Skeletal muscle satellite cell (primary cell): ENCODE measurements at regions not wholly inside any gene's neighbourhood (a gene's known extent, or its start where the extent isn't known, plus 50 kb on each side); places are given as distances from the start of the nearest gene placed in this dataset.

Source experiments
- H3K27me3 ChIP-seq: 2 replicates; pipeline ENCODE4 v1.7.0; 2013; ENCODE audit warnings: low read length; ENCODE audit not compliant: control insufficient read depth, insufficient read depth
- H3K36me3 ChIP-seq: 2 replicates; pipeline ENCODE4 v1.7.0; 2013; ENCODE audit warnings: mild to moderate bottlenecking, control low read depth, low read length; ENCODE audit not compliant: insufficient read depth
- H3K4me1 ChIP-seq: 2 replicates; pipeline ENCODE4 v1.7.0; 2013; ENCODE audit warnings: low read length; ENCODE audit not compliant: control insufficient read depth, insufficient read depth
- H3K4me2 ChIP-seq: 2 replicates; pipeline ENCODE4 v1.7.0; 2013; ENCODE audit warnings: mild to moderate bottlenecking, low read length
- H3K4me3 ChIP-seq: 2 replicates; pipeline ENCODE4 v1.7.0; 2013; ENCODE audit warnings: low read length
- H3K9ac ChIP-seq: 2 replicates; pipeline ENCODE4 v1.7.0; 2013; ENCODE audit warnings: mild to moderate bottlenecking, low read depth, low read length, moderate library complexity
- H3K9me3 ChIP-seq: replicated peaks from 2 replicates; pipeline ENCODE4 v1.7.0; 2013; ENCODE audit warnings: mild to moderate bottlenecking, control low read depth, low read length

GRCh38 chr21:35705237-35705887 lies 355.0 kb downstream of the SETD4 start:
- Histone ChIP-seq H3K9ac (no peak overlapping the region), H3K27me3 (peaks cover 24% of the 10 kb centered on the region), H3K9me3 (no peaks in the 10 kb centered on the region), H3K4me3 (no peak overlapping the region), H3K36me3 (no peaks in the 10 kb centered on the region), H3K4me1 (no peaks in the 10 kb centered on the region), H3K4me2 (no peak overlapping the region)

GRCh38 chr21:35703704-35704103 lies 356.6 kb downstream of the SETD4 start:
- Histone ChIP-seq H3K9ac (no peak overlapping the region), H3K27me3 (peaks cover 17% of the 10 kb centered on the region), H3K4me3 (no peak overlapping the region), H3K9me3 (no peaks in the 10 kb centered on the region), H3K36me3 (no peaks in the 10 kb centered on the region), H3K4me1 (no peaks in the 10 kb centered on the region), H3K4me2 (no peak overlapping the region)

GRCh38 chr21:35699361-35699760 lies 361.0 kb downstream of the SETD4 start:
- no peak overlapping the region for H3K9ac ChIP-seq
- no peak overlapping the region for H3K4me3 ChIP-seq
- no peaks in the 10 kb centered on the region for H3K9me3 ChIP-seq
- H3K36me3 ChIP-seq, result no peaks in the 10 kb centered on the region
- no peaks in the 10 kb centered on the region for H3K27me3 ChIP-seq
- no peak overlapping the region for H3K4me2 ChIP-seq
- H3K4me1 ChIP-seq, result peaks cover 8% of the 10 kb centered on the region

- Histone ChIP-seq H3K4me1 (peaks cover 8% of the 10 kb centered on the region), H3K4me3 (no peak overlapping the region), H3K27me3 (peaks cover 9% of the 10 kb centered on the region), H3K9me3 (no peaks in the 10 kb centered on the region), H3K9ac (no peak overlapping the region), H3K36me3 (no peaks in the 10 kb centered on the region), H3K4me2 (no peak overlapping the region)
Measured at GRCh38 chr21:35697321-35697808, 363.0 kb downstream of the SETD4 start.

GRCh38 chr21:35696644-35697043 lies 363.7 kb downstream of the SETD4 start:
- H3K9ac ChIP-seq, result no peak overlapping the region
- H3K36me3 ChIP-seq, result no peaks in the 10 kb centered on the region
- peaks cover 9% of the 10 kb centered on the region for H3K27me3 ChIP-seq
- no peak overlapping the region for H3K4me2 ChIP-seq
- peaks cover 8% of the 10 kb centered on the region for H3K4me1 ChIP-seq
- no peak overlapping the region for H3K4me3 ChIP-seq
- H3K9me3 ChIP-seq, result no peaks in the 10 kb centered on the region

- H3K4me2 ChIP-seq, result no peak overlapping the region
- H3K9me3 ChIP-seq, result no peaks in the 10 kb centered on the region
- peaks cover 16% of the 10 kb centered on the region for H3K27me3 ChIP-seq
- no peak overlapping the region for H3K9ac ChIP-seq
- no peak overlapping the region for H3K4me3 ChIP-seq
- no peaks in the 10 kb centered on the region for H3K36me3 ChIP-seq
- H3K4me1 ChIP-seq, result peaks cover 3% of the 10 kb centered on the region
Measured at GRCh38 chr21:35692311-35692710, 368.0 kb downstream of the SETD4 start.

GRCh38 chr21:35690436-35690835 lies 369.9 kb downstream of the SETD4 start:
- Histone ChIP-seq H3K36me3 (no peaks in the 10 kb centered on the region), H3K9me3 (no peaks in the 10 kb centered on the region), H3K9ac (no peak overlapping the region), H3K4me1 (no peaks in the 10 kb centered on the region), H3K4me3 (no peak overlapping the region), H3K4me2 (no peak overlapping the region), H3K27me3 (peaks cover 17% of the 10 kb centered on the region)

- Histone ChIP-seq H3K4me3 (no peak overlapping the region), H3K36me3 (no peaks in the 10 kb centered on the region), H3K9ac (no peak overlapping the region), H3K4me2 (no peak overlapping the region), H3K4me1 (no peaks in the 10 kb centered on the region), H3K9me3 (no peaks in the 10 kb centered on the region), H3K27me3 (peaks cover 8% of the 10 kb centered on the region)
Measured at GRCh38 chr21:35686156-35686555, 374.2 kb downstream of the SETD4 start.

- Histone ChIP-seq H3K9ac (no peak overlapping the region), H3K4me2 (no peak overlapping the region), H3K4me1 (no peaks in the 10 kb centered on the region), H3K9me3 (no peaks in the 10 kb centered on the region), H3K27me3 (peaks cover 8% of the 10 kb centered on the region), H3K36me3 (no peaks in the 10 kb centered on the region), H3K4me3 (no peak overlapping the region)
Measured at GRCh38 chr21:35683664-35684304, 376.5 kb downstream of the SETD4 start.

- Histone ChIP-seq H3K9ac (no peak overlapping the region), H3K4me2 (no peak overlapping the region), H3K27me3 (peaks cover 5% of the 10 kb centered on the region), H3K4me3 (no peak overlapping the region), H3K4me1 (no peaks in the 10 kb centered on the region), H3K9me3 (no peaks in the 10 kb centered on the region), H3K36me3 (no peaks in the 10 kb centered on the region)
Measured at GRCh38 chr21:35682904-35683549, 377.3 kb downstream of the SETD4 start.

GRCh38 chr21:35681946-35682345 lies 378.4 kb downstream of the SETD4 start:
- H3K9me3 ChIP-seq, result no peaks in the 10 kb centered on the region
- no peaks in the 10 kb centered on the region for H3K36me3 ChIP-seq

More at GRCh38 chr21:35681946-35682345, 378.4 kb downstream of the SETD4 start:
- H3K4me2 ChIP-seq, result no peak overlapping the region
- H3K4me3 ChIP-seq, result no peak overlapping the region
- H3K9ac ChIP-seq, result no peak overlapping the region
- H3K4me1 ChIP-seq, result no peaks in the 10 kb centered on the region
- no peaks in the 10 kb centered on the region for H3K27me3 ChIP-seq
